Endodermal cell (in vitro differentiated cells): ENCODE measurements at regions not wholly inside any gene's neighbourhood (a gene's known extent, or its start where the extent isn't known, plus 50 kb on each side); places are given as distances from the start of the nearest gene placed in this dataset.

Experiments
- DNase-seq: peaks from one replicate; pipeline ENCODE4 v3.0.0-alpha.2; 2017
- H3K27ac ChIP-seq: 2 replicates; pipeline ENCODE4 v1.5.1; 2013; ENCODE audit warnings: mild to moderate bottlenecking, low read depth, low read length, moderate library complexity
- H3K27me3 ChIP-seq: 2 replicates; pipeline ENCODE4 v1.6.1; 2013; ENCODE audit warnings: mild to moderate bottlenecking, low read length, moderate library complexity; ENCODE audit not compliant: insufficient read depth, control insufficient read depth, poor library complexity, severe bottlenecking
- H3K36me3 ChIP-seq: 2 replicates; pipeline ENCODE4 v1.7.0; 2013; ENCODE audit warnings: mild to moderate bottlenecking, low read length, moderate library complexity; ENCODE audit not compliant: control insufficient read depth, insufficient read depth
- H3K4me1 ChIP-seq: one replicate; pipeline ENCODE4 v1.7.0; 2013; ENCODE audit warnings: low read length; ENCODE audit not compliant: control insufficient read depth, insufficient read depth
- H3K4me3 ChIP-seq: 2 replicates; pipeline ENCODE4 v1.5.1; 2013; ENCODE audit warnings: mild to moderate bottlenecking, low read length, moderate library complexity
- H3K9ac ChIP-seq: 2 replicates; pipeline ENCODE4 v1.6.1; 2013; ENCODE audit warnings: mild to moderate bottlenecking, low read length, moderate library complexity; ENCODE audit not compliant: poor library complexity, severe bottlenecking; ENCODE audit errors: extremely low read depth
- H3K9me3 ChIP-seq: 2 replicates; pipeline ENCODE4 v1.6.1; 2013; ENCODE audit warnings: mild to moderate bottlenecking, low read length, moderate library complexity; ENCODE audit not compliant: control insufficient read depth
- H3K27ac Mint-ChIP-seq: 2 replicates; pipeline ENCODE4 v1.8.0; 2020; ENCODE audit warnings: mixed read lengths
- H3K27me3 Mint-ChIP-seq: 2 replicates; pipeline ENCODE4 v1.8.0; 2021; ENCODE audit warnings: mild to moderate bottlenecking, mixed read lengths; ENCODE audit not compliant: insufficient read depth
- H3K36me3 Mint-ChIP-seq: 2 replicates; pipeline ENCODE4 v1.8.0; 2020; ENCODE audit warnings: low read depth, mixed read lengths
- H3K4me1 Mint-ChIP-seq: 2 replicates; pipeline ENCODE4 v1.8.0; 2020; ENCODE audit warnings: mixed read lengths
- H3K4me3 Mint-ChIP-seq: 2 replicates; pipeline ENCODE4 v1.8.0; 2020; ENCODE audit warnings: mild to moderate bottlenecking, moderate library complexity, mixed read lengths
- H3K9me3 Mint-ChIP-seq: 2 replicates; pipeline ENCODE4 v1.8.0; 2020; ENCODE audit warnings: mild to moderate bottlenecking, mixed read lengths
- WGBS, 2 experiments: methylation state at CpG; one replicate each; pipeline versions ENCODE4 v1.1.5 to v1.1.7; 2013; ENCODE audit warnings: missing lambda C conversion rate in 2 of 2, mixed read lengths in 1 of 2; ENCODE audit not compliant: insufficient coverage in 1 of 2, insufficient read length in 1 of 2; 5-methylcytosine and 5-hydroxymethylcytosine counted together
- TF ChIP-seq, protein P1 (sequence below): fragments of 200-600 bp; sonication (generic); conservative IDR thresholded peaks from 2 replicates; pipeline ENCODE4 v1.5.0; 2021; ENCODE audit warnings: antibody characterized with exemption, mild to moderate bottlenecking

DNA sequence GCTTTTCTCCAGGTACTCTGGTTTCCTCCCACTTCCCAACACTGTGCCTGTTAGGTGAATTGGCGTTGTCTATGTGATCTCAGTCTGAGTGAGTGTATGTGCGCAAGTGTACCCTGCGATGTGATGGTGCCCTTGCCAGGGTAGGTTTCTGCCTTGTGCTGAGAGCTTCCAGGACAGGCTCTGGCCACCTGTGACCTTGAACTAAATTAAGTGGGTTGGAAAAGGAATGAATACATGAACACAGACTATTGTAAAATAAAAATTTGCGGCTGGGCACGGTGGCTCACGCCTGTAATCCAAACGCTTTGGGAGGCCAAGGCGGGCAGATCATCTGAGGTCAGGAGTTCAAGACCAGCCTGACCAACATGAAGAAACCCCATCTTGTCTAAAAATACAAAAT is 678.0 kb downstream of the DHX35 start:
- Histone ChIP-seq H3K4me1 (no peaks in the 10 kb centered on the region), H3K27me3 (no peaks in the 10 kb centered on the region), H3K4me3 (no peak overlapping the region), H3K9ac (no peak overlapping the region), H3K36me3 (no peaks in the 10 kb centered on the region), H3K9me3 (no peaks in the 10 kb centered on the region), H3K27ac (no peak overlapping the region)
- DNase-seq, result no peak
- H3K4me3 Mint-ChIP-seq, result no peak overlapping the region
- no peak overlapping the region for H3K27ac Mint-ChIP-seq
- H3K27me3 Mint-ChIP-seq, result no peaks in the 10 kb centered on the region
- H3K4me1 Mint-ChIP-seq, result no peaks in the 10 kb centered on the region
- 85 to 95% methylated on average over 7 to 8 of the region's 8 CpGs for WGBS, 2 experiments
- no peaks in the 10 kb centered on the region for H3K36me3 Mint-ChIP-seq
- no peaks in the 10 kb centered on the region for H3K9me3 Mint-ChIP-seq
- TF ChIP-seq, protein P1, sequence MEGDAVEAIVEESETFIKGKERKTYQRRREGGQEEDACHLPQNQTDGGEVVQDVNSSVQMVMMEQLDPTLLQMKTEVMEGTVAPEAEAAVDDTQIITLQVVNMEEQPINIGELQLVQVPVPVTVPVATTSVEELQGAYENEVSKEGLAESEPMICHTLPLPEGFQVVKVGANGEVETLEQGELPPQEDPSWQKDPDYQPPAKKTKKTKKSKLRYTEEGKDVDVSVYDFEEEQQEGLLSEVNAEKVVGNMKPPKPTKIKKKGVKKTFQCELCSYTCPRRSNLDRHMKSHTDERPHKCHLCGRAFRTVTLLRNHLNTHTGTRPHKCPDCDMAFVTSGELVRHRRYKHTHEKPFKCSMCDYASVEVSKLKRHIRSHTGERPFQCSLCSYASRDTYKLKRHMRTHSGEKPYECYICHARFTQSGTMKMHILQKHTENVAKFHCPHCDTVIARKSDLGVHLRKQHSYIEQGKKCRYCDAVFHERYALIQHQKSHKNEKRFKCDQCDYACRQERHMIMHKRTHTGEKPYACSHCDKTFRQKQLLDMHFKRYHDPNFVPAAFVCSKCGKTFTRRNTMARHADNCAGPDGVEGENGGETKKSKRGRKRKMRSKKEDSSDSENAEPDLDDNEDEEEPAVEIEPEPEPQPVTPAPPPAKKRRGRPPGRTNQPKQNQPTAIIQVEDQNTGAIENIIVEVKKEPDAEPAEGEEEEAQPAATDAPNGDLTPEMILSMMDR, result no peak

DNA sequence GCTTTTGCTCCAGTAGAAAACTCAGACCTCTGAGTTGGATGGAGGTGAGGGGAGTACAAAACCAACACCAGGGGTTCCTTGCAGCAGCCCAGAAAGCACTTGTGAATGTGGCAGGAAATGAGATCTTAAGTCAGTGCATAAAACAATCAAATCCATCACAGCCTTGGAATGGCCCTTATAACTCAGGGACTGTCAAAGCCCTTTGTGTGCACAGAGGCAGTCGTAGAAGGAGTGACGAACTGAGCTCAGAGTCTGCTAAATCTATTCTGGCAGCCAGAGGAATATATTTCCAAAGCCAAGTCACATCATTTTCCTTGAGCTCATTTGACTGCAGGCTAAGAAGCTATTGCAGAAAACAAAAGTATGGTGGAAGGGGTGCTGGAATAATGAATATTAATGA is 676.6 kb downstream of the DHX35 start:
- no peak overlapping the region for H3K4me3 Mint-ChIP-seq
- H3K36me3 ChIP-seq, result no peaks in the 10 kb centered on the region
- H3K36me3 Mint-ChIP-seq, result no peaks in the 10 kb centered on the region
- H3K9me3 ChIP-seq, result no peaks in the 10 kb centered on the region
- no peaks in the 10 kb centered on the region for H3K27me3 ChIP-seq
- H3K4me1 ChIP-seq, result no peaks in the 10 kb centered on the region
- TF ChIP-seq, protein P1, result no peak
- DNase-seq, result no peak
- H3K27me3 Mint-ChIP-seq, result no peaks in the 10 kb centered on the region
- no peaks in the 10 kb centered on the region for H3K9me3 Mint-ChIP-seq
- no peak overlapping the region for H3K4me3 ChIP-seq
- H3K27ac Mint-ChIP-seq, result no peak overlapping the region
- WGBS, 2 experiments, result 51 to 88% methylated on average over 2 of the region's 2 CpGs
- no peaks in the 10 kb centered on the region for H3K4me1 Mint-ChIP-seq
- H3K9ac ChIP-seq, result no peak overlapping the region
- H3K27ac ChIP-seq, result no peak overlapping the region

DNA sequence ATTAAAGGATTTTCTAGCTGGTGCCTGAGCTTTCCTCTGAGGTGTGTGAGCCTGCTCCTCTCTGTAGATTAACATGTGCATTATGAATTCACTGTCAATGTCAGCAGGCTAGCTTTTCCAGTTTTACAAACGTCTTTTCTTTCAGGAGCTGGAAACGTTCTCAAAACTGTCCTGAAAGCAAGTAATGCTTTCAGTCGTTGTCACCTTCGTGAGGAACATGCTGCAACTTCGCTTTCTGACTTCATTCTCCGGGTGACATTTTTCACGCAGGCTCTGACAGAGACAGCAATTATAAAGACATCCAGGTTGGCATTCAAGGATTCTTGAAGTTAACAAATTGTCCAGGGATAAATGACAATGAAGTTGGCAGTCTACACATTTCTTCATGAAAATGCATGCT is 671.5 kb downstream of the DHX35 start:
- no peak overlapping the region for H3K9ac ChIP-seq
- H3K9me3 ChIP-seq, result no peaks in the 10 kb centered on the region
- no peaks in the 10 kb centered on the region for H3K27me3 ChIP-seq
- Mint-ChIP-seq H3K4me3 (no peak overlapping the region), H3K4me1 (no peaks in the 10 kb centered on the region), H3K27ac (no peak overlapping the region), H3K9me3 (no peaks in the 10 kb centered on the region), H3K36me3 (no peaks in the 10 kb centered on the region), H3K27me3 (no peaks in the 10 kb centered on the region)
- H3K4me3 ChIP-seq, result no peak overlapping the region
- 83 to 85% methylated on average over 7 of the region's 7 CpGs for WGBS, 2 experiments
- H3K36me3 ChIP-seq, result no peaks in the 10 kb centered on the region
- no peak for DNase-seq
- H3K27ac ChIP-seq, result no peak overlapping the region
- no peaks in the 10 kb centered on the region for H3K4me1 ChIP-seq
- TF ChIP-seq, protein P1, result no peak
